Adrenal gland (tissue), 5 donors: ENCODE measurements at regions not wholly inside any gene's neighbourhood (a gene's known extent, or its start where the extent isn't known, plus 50 kb on each side); places are given as distances from the start of the nearest gene placed in this dataset.

Experiments used
- CTCF ChIP-seq, 6 experiments: fragments of 450-650 bp in 4 of 6; fragments of 200-600 bp in 2 of 6; sonication (generic) in 1 of 6; IDR thresholded peaks; 1 replicate in 5 of 6; 2 replicates in 1 of 6; pipeline versions ENCODE4 v1.5.1 to v1.8.0; 2016 to 2021; ENCODE audit warnings: antibody characterized with exemption in 6 of 6, mild to moderate bottlenecking in 2 of 6, moderate library complexity in 1 of 6
- POLR2A ChIP-seq, 2 donors: fragments of 450-650 bp; IDR thresholded peaks; one replicate each; pipeline ENCODE4 v1.6.1; 2017; ENCODE audit warnings: antibody characterized with exemption in 2 of 2, mild to moderate bottlenecking in 2 of 2, moderate library complexity in 1 of 2
- donor health status: DM: no; HTN: no; CAD: no.

GRCh38 chrX:122055979-122056715 lies 1008.7 kb downstream of the GLUD2 start:
- TF ChIP-seq POLR2A (IDR thresholded peaks at IDR 0.05) (no peak), CTCF (IDR thresholded peaks at IDR 0.05) (no peak)
